K562 (cell line): ENCODE measurements at regions not wholly inside any gene's neighbourhood (a gene's known extent, or its start where the extent isn't known, plus 50 kb on each side); places are given as distances from the start of the nearest gene placed in this dataset.

Source experiments
- ATAC-seq: fragments of 200-7000 bp; cut with Tn5 transposase; 3 replicates; pipeline ENCODE4 v1.9.1; 2020; ENCODE audit warnings: moderate library complexity
- BruUV-seq: library from RNA; stranded (reverse); fragments of 400-500 nt; replicated peaks from 2 replicates; lab custom pipeline; 2021; lab: Mats Ljungman, UMichigan
- CTCF ChIA-PET: fragments of 300-600 bp; formaldehyde crosslinking; extraction: SDS; loops from one replicate; lab custom pipeline; 2021; ENCODE audit warnings: low intra/inter-chr PET ratio; lab: Yijun Ruan, JAX
- POLR2A ChIA-PET: fragments of 300-600, 350-650 bp; sonication (Branson Sonifier 250); formaldehyde crosslinking; extraction: SDS; loops from one replicate; lab custom pipeline; 2021; ENCODE audit warnings: antibody characterized with exemption, inconsistent platforms; lab: Yijun Ruan, JAX
- DNase-seq, 4 experiments: peaks; one replicate each; pipeline versions ENCODE4 v3.0.0 to v3.0.0-alpha.2; 2011 to 2018; ENCODE audit warnings: low spot score in 3 of 4, mixed read lengths in 3 of 4; ENCODE audit errors: extremely low read depth in 1 of 4
- FAIRE-seq: peaks from 2 replicates; lab custom pipeline; 2011; peaks lifted over from hg19 to GRCh38; lab: Jason Lieb, UNC
- H2AFZ ChIP-seq: 2 replicates; pipeline ENCODE4 v1.6.0; 2011; ENCODE audit warnings: low read depth, low read length, control low read depth, inconsistent platforms
- H3K27ac ChIP-seq: fragments of 200-600 bp; 3 replicates; pipeline ENCODE4 v1.8.0; 2011; ENCODE audit warnings: low read depth, mild to moderate bottlenecking, control low read depth, inconsistent platforms, low read length, moderate library complexity, mixed read lengths; ENCODE audit errors: extremely low read depth
- H3K27me3 ChIP-seq, 2 experiments: fragments of 300-600 bp in 1 of 2; 2 replicates in 1 of 2; 3 replicates in 1 of 2; pipeline versions ENCODE4 v1.6.0 to v1.8.0; 2011; ENCODE audit warnings: inconsistent platforms in 2 of 2, low read length in 2 of 2, mild to moderate bottlenecking in 1 of 2, mixed read lengths in 1 of 2, moderate library complexity in 1 of 2; ENCODE audit not compliant: control insufficient read depth in 2 of 2, insufficient read depth in 2 of 2
- H3K36me3 ChIP-seq: fragments of 300-600 bp; 3 replicates; pipeline ENCODE4 v1.8.0; 2011; ENCODE audit warnings: mild to moderate bottlenecking, low read length, inconsistent platforms; ENCODE audit not compliant: control insufficient read depth, insufficient read depth
- H3K4me1 ChIP-seq, 2 experiments: fragments of 200-600 bp in 1 of 2; replicated peaks in 1 of 2; 2 replicates in 1 of 2; 3 replicates in 1 of 2; pipeline versions ENCODE4 v1.5.1 to v1.8.0; 2011; ENCODE audit warnings: inconsistent platforms in 2 of 2, low read length in 2 of 2, mild to moderate bottlenecking in 1 of 2, mixed read lengths in 1 of 2, moderate library complexity in 1 of 2; ENCODE audit not compliant: control insufficient read depth in 2 of 2, insufficient read depth in 2 of 2
- H3K4me2 ChIP-seq: 2 replicates; pipeline ENCODE4 v1.6.1; 2011; ENCODE audit warnings: low read length, control low read depth, inconsistent platforms, mixed read lengths; ENCODE audit not compliant: insufficient read depth
- H3K4me3 ChIP-seq: fragments of 200-600 bp; sonication (generic), shearing (Covaris generic); 2 replicates; pipeline ENCODE4 v1.5.1; 2016; ENCODE audit warnings: control low read depth, inconsistent platforms
- H3K79me2 ChIP-seq: fragments of 200-600 bp; 3 replicates; pipeline ENCODE4 v1.8.0; 2011; ENCODE audit warnings: low read length, inconsistent platforms; ENCODE audit not compliant: control insufficient read depth, insufficient read depth
- H3K9ac ChIP-seq, 2 experiments: 2 replicates each; pipeline versions ENCODE4 v1.6.0 to v1.6.1; 2011; ENCODE audit warnings: low read depth in 2 of 2, low read length in 2 of 2, control low read depth in 1 of 2, inconsistent platforms in 1 of 2, mild to moderate bottlenecking in 1 of 2, mixed read lengths in 1 of 2; ENCODE audit not compliant: insufficient read depth in 1 of 2
- H3K9me1 ChIP-seq: one replicate; pipeline ENCODE4 v1.6.0; 2011; ENCODE audit warnings: inconsistent platforms, mild to moderate bottlenecking, low read length, moderate library complexity; ENCODE audit not compliant: control insufficient read depth, insufficient read depth
- H3K9me3 ChIP-seq: replicated peaks from 2 replicates; pipeline ENCODE4 v1.5.1; 2011; ENCODE audit warnings: low read depth, low read length, inconsistent platforms; ENCODE audit not compliant: control insufficient read depth, insufficient read depth
- H4K20me1 ChIP-seq: replicated peaks from 2 replicates; pipeline ENCODE4 v1.6.1; 2011; ENCODE audit warnings: low read length, inconsistent platforms, mixed read lengths; ENCODE audit not compliant: control insufficient read depth, insufficient read depth
- CBX5 ChIP-seq: IDR thresholded peaks from 2 replicates; pipeline ENCODE4 v1.6.1; 2014; ENCODE audit warnings: low read depth, borderline replicate concordance
- ID3 ChIP-seq, 2 experiments: fragments of 250-450 bp in 1 of 2; fragments of 450-650 bp in 1 of 2; sonication (Bioruptor Pico) in 1 of 2; IDR thresholded peaks; 2 replicates each; pipeline versions ENCODE4 v1.6.1 to v1.8.0; 2016 to 2021; ENCODE audit warnings: mild to moderate bottlenecking in 2 of 2, moderate library complexity in 2 of 2, missing compliant biosample characterization in 1 of 2, missing genetic modification characterization in 1 of 2
- KAT7 ChIP-seq: sonication (generic); formaldehyde crosslinking; IDR thresholded peaks from 2 replicates; pipeline ENCODE4 v1.8.0; 2022; ENCODE audit warnings: missing genetic modification reagents, mild to moderate bottlenecking, borderline replicate concordance
- KLF10 ChIP-seq: fragments of 250-450 bp; sonication (Bioruptor Pico); IDR thresholded peaks from 2 replicates; pipeline ENCODE4 v1.6.1; 2021; ENCODE audit warnings: matching md5 sums
- PCBP2 ChIP-seq: fragments of 200-400 bp; formaldehyde crosslinking; IDR thresholded peaks from 2 replicates; pipeline ENCODE4 v1.6.1; 2018; ENCODE audit warnings: low read length, low read depth, mild to moderate bottlenecking, moderate library complexity; ENCODE audit not compliant: poor library complexity, severe bottlenecking
- POU5F1 ChIP-seq: fragments of 150-350 bp; IDR thresholded peaks from 2 replicates; pipeline ENCODE4 v1.6.1; 2014; ENCODE audit warnings: borderline replicate concordance, low read length, low read depth, mild to moderate bottlenecking; ENCODE audit not compliant: partially characterized antibody
- ZKSCAN1 ChIP-seq: fragments of 150-350 bp; IDR thresholded peaks from 2 replicates; pipeline ENCODE4 v1.6.1; 2016; ENCODE audit warnings: low read depth, low read length
- ZNF134 ChIP-seq: fragments of 250-450 bp; sonication (Bioruptor Pico); conservative IDR thresholded peaks from 2 replicates; pipeline ENCODE4 v1.4.0; 2020
- WGBS: fragments of 100-300 bp; shearing (Covaris generic); methylation state at CpG from one replicate; pipeline ENCODE4 v1.1.6; 2016; ENCODE audit warnings: low coverage, mixed read lengths; ENCODE audit not compliant: insufficient coverage; ENCODE audit errors: missing lambda C conversion rate; 5-methylcytosine and 5-hydroxymethylcytosine counted together
- in situ Hi-C: fragments of 300-500 bp; cut with MboI; formaldehyde crosslinking; loops from 4 replicates; pipeline ENCODE4 v1.15.0; 2018; ENCODE audit warnings: inconsistent platforms, mixed read lengths
- intact Hi-C: fragments of 100-400 bp; cut with micrococcal nuclease; formaldehyde crosslinking; loops from 2 replicates; pipeline ENCODE4 v1.14.2; 2022
- TF ChIP-seq, protein P1 (sequence below): fragments of 250-450 bp; sonication (Bioruptor Pico); IDR thresholded peaks from 2 replicates; pipeline ENCODE4 v1.5.0; 2020; ENCODE audit warnings: mild to moderate bottlenecking, borderline replicate concordance

GRCh38 chr4:66640233-66640990, 904.9 kb downstream of the CENPC start:
- no peaks in the 10 kb centered on the region for H3K9me1 ChIP-seq
- no peak overlapping the region for H3K27ac ChIP-seq
- 0% methylated on average over 5 of the region's 5 CpGs for WGBS
- BruUV-seq: no TSS peak
- no peak overlapping the region for H3K9ac ChIP-seq
- H3K4me2 ChIP-seq: no peak overlapping the region
- no peak overlapping the region for H2AFZ ChIP-seq
- no peak for DNase-seq
- no peak for ATAC-seq
- in situ Hi-C loops (no loop called here), intact Hi-C loops (no loop called here)
- no peaks in the 10 kb centered on the region for H3K27me3 ChIP-seq
- no peak overlapping the region for H3K4me3 ChIP-seq
- 0 out of 2 replicates have a peak, but pooled peaks cover 2% of the 10 kb centered on the region for H3K9me3 ChIP-seq
- H3K4me1 ChIP-seq: no peaks in the 10 kb centered on the region
- H3K36me3 ChIP-seq: no peaks in the 10 kb centered on the region
- CTCF ChIA-PET: no interaction called here
- FAIRE-seq: no peak
- H3K79me2 ChIP-seq: no peaks in the 10 kb centered on the region
- POLR2A ChIA-PET: no interaction called here
- no peaks in the 10 kb centered on the region for H4K20me1 ChIP-seq
- TF ChIP-seq PCBP2 (no peak), ZNF134 (CRISPR knock-in tag) (no peak), ZKSCAN1 (no peak), KAT7 (no peak), CBX5 (no peak), POU5F1 (no peak), KLF10 (CRISPR knock-in tag) (no peak), ID3 (CRISPR knock-in tag; IDR thresholded peaks at IDR 0.05) (no peak), ID3 (tag; IDR thresholded peaks at IDR 0.05) (no peak)
- TF ChIP-seq, protein P1, sequence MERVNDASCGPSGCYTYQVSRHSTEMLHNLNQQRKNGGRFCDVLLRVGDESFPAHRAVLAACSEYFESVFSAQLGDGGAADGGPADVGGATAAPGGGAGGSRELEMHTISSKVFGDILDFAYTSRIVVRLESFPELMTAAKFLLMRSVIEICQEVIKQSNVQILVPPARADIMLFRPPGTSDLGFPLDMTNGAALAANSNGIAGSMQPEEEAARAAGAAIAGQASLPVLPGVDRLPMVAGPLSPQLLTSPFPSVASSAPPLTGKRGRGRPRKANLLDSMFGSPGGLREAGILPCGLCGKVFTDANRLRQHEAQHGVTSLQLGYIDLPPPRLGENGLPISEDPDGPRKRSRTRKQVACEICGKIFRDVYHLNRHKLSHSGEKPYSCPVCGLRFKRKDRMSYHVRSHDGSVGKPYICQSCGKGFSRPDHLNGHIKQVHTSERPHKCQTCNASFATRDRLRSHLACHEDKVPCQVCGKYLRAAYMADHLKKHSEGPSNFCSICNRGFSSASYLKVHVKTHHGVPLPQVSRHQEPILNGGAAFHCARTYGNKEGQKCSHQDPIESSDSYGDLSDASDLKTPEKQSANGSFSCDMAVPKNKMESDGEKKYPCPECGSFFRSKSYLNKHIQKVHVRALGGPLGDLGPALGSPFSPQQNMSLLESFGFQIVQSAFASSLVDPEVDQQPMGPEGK: no peak
- TF ChIP-seq, all 486 proteins: peak for 0
